Caco-2 (cell line): ENCODE measurements at regions not wholly inside any gene's neighbourhood (a gene's known extent, or its start where the extent isn't known, plus 50 kb on each side); places are given as distances from the start of the nearest gene placed in this dataset.

ENCODE experiments used
- BruUV-seq: library from RNA; stranded (reverse); fragments of 400-500 nt; replicated peaks from 2 replicates; lab custom pipeline; 2021; lab: Mats Ljungman, UMichigan
- CTCF ChIA-PET: fragments of 300-600 bp; sonication (Branson Sonifier 250); formaldehyde crosslinking; loops from one replicate; lab custom pipeline; 2022; ENCODE audit warnings: antibody characterized with exemption; lab: Charles Lee
- POLR2A ChIA-PET: fragments of 300-600 bp; sonication (Branson Sonifier 250); formaldehyde crosslinking; loops from one replicate; lab custom pipeline; 2022; ENCODE audit warnings: antibody characterized with exemption; lab: Charles Lee
- DNase-seq, 2 experiments: peaks; one replicate each; pipeline versions ENCODE4 v3.0.0 to v3.0.0-alpha.2; 2020 to 2022
- H3K27me3 ChIP-seq: replicated peaks from 2 replicates; pipeline ENCODE4 v1.6.0; 2011; ENCODE audit warnings: low read length; ENCODE audit not compliant: control insufficient read depth, insufficient read depth
- H3K36me3 ChIP-seq: 2 replicates; pipeline ENCODE4 v1.5.1; 2011; ENCODE audit warnings: low read length; ENCODE audit not compliant: control insufficient read depth, insufficient read depth
- H3K4me1 ChIP-seq: fragments of 250-450 bp; sonication (Bioruptor Pico); 2 replicates; pipeline ENCODE4 v1.5.1; 2020; ENCODE audit warnings: mild to moderate bottlenecking
- H3K4me3 ChIP-seq: 2 replicates; pipeline ENCODE4 v1.5.1; 2011; ENCODE audit warnings: low read depth, mild to moderate bottlenecking, control low read depth, low read length
- H3K9me3 ChIP-seq: fragments of 250-450 bp; sonication (Bioruptor Pico); 2 replicates; pipeline ENCODE4 v1.5.1; 2020; ENCODE audit warnings: mild to moderate bottlenecking, moderate library complexity
- H3K27ac Mint-ChIP-seq: one replicate; pipeline ENCODE4 v1.8.0; 2022; ENCODE audit warnings: mixed read lengths; ENCODE audit not compliant: unreplicated experiment
- H3K27me3 Mint-ChIP-seq: one replicate; pipeline ENCODE4 v1.8.0; 2022; ENCODE audit warnings: mixed read lengths; ENCODE audit not compliant: insufficient read depth, unreplicated experiment
- H3K36me3 Mint-ChIP-seq: one replicate; pipeline ENCODE4 v1.8.0; 2022; ENCODE audit warnings: mild to moderate bottlenecking, mixed read lengths; ENCODE audit not compliant: insufficient read depth, unreplicated experiment
- H3K4me1 Mint-ChIP-seq: one replicate; pipeline ENCODE4 v1.8.0; 2022; ENCODE audit warnings: low read depth, mixed read lengths; ENCODE audit not compliant: unreplicated experiment
- H3K4me3 Mint-ChIP-seq: one replicate; pipeline ENCODE4 v1.8.0; 2022; ENCODE audit warnings: mild to moderate bottlenecking, moderate library complexity, mixed read lengths; ENCODE audit not compliant: unreplicated experiment
- H3K9me3 Mint-ChIP-seq: one replicate; pipeline ENCODE4 v1.8.0; 2022; ENCODE audit warnings: mixed read lengths; ENCODE audit not compliant: unreplicated experiment
- intact Hi-C: fragments of 100-400 bp; cut with micrococcal nuclease; formaldehyde crosslinking; loops from one replicate; pipeline ENCODE4 v1.10.0; 2022; ENCODE audit not compliant: unreplicated experiment
- TF ChIP-seq, protein P1 (sequence below), 2 experiments: fragments of 200-600 bp in 1 of 2; IDR thresholded peaks; 1 replicate in 1 of 2; 2 replicates in 1 of 2; pipeline versions ENCODE4 v1.5.1 to v1.8.0; 2011 to 2022; ENCODE audit warnings: antibody characterized with exemption in 1 of 2, control low read depth in 1 of 2, inconsistent platforms in 1 of 2, low read depth in 1 of 2, low read length in 1 of 2, mild to moderate bottlenecking in 1 of 2, moderate library complexity in 1 of 2; ENCODE audit not compliant: insufficient read depth in 1 of 2, severe bottlenecking in 1 of 2, unreplicated experiment in 1 of 2

DNA sequence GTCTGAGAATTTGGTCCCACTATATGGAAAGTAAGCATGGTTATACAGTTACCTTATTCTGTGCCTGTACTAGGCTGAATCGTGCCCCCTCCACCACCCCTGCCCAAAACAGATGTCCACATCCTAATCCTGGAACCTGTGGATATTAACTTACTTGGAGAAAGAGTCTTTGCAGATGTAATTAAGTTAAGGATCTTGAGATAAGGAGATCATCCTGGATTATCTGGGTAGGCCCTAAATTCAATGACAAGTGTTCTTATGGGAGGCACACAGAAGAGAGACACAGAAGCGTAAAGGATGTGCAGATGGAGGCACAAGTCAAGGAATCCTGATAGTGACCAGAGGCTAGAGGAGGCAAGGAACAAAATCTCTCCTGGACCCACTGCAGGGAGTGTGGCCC lies 116.7 kb upstream of the MAN1A1 start:
- no peak overlapping the region for H3K4me3 ChIP-seq
- Mint-ChIP-seq H3K27ac (no peak overlapping the region), H3K4me3 (no peak overlapping the region), H3K27me3 (peaks cover 9% of the 10 kb centered on the region), H3K4me1 (no peaks in the 10 kb centered on the region), H3K9me3 (no peaks in the 10 kb centered on the region), H3K36me3 (no peaks in the 10 kb centered on the region)
- ChIA-PET CTCF (no interaction called here), POLR2A (no interaction called here)
- H3K9me3 ChIP-seq: no peaks in the 10 kb centered on the region
- no TSS peak for BruUV-seq
- H3K36me3 ChIP-seq: no peaks in the 10 kb centered on the region
- DNase-seq: no peak
- H3K27me3 ChIP-seq: no peaks in the 10 kb centered on the region; the same call in 1 of the 2 replicates
- TF ChIP-seq, protein P1, sequence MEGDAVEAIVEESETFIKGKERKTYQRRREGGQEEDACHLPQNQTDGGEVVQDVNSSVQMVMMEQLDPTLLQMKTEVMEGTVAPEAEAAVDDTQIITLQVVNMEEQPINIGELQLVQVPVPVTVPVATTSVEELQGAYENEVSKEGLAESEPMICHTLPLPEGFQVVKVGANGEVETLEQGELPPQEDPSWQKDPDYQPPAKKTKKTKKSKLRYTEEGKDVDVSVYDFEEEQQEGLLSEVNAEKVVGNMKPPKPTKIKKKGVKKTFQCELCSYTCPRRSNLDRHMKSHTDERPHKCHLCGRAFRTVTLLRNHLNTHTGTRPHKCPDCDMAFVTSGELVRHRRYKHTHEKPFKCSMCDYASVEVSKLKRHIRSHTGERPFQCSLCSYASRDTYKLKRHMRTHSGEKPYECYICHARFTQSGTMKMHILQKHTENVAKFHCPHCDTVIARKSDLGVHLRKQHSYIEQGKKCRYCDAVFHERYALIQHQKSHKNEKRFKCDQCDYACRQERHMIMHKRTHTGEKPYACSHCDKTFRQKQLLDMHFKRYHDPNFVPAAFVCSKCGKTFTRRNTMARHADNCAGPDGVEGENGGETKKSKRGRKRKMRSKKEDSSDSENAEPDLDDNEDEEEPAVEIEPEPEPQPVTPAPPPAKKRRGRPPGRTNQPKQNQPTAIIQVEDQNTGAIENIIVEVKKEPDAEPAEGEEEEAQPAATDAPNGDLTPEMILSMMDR (IDR thresholded peaks at IDR 0.05; ENCODE audit: insufficient read depth in 1 of 2, low read depth in 1 of 2, low read length in 1 of 2, severe bottlenecking in 1 of 2, unreplicated experiment in 1 of 2): no peak
- no peaks in the 10 kb centered on the region for H3K4me1 ChIP-seq
- intact Hi-C loops: no loop called here

GRCh38 chr6:119463081-119463626 lies 113.6 kb upstream of the MAN1A1 start:
- no peaks in the 10 kb centered on the region for H3K36me3 Mint-ChIP-seq
- Histone ChIP-seq H3K4me3 (no peak overlapping the region), H3K9me3 (no peaks in the 10 kb centered on the region), H3K36me3 (no peaks in the 10 kb centered on the region), H3K4me1 (no peaks in the 10 kb centered on the region), H3K27me3 (no peaks in the 10 kb centered on the region)
- peaks cover 9% of the 10 kb centered on the region for H3K27me3 Mint-ChIP-seq
- H3K4me3 Mint-ChIP-seq: no peak overlapping the region
- BruUV-seq: no TSS peak
- ChIA-PET CTCF (no interaction called here), POLR2A (no interaction called here)
- H3K4me1 Mint-ChIP-seq: no peaks in the 10 kb centered on the region
- peaks cover 11% of the 10 kb centered on the region for H3K9me3 Mint-ChIP-seq
- TF ChIP-seq, protein P1 (IDR thresholded peaks at IDR 0.05; ENCODE audit: insufficient read depth in 1 of 2, low read depth in 1 of 2, low read length in 1 of 2, severe bottlenecking in 1 of 2, unreplicated experiment in 1 of 2): no peak
- no peak for DNase-seq
- H3K27ac Mint-ChIP-seq: no peak overlapping the region
- intact Hi-C loops: no loop called here

GRCh38 chr6:119461187-119461586 lies 111.6 kb upstream of the MAN1A1 start:
- H3K9me3 Mint-ChIP-seq: peaks cover 11% of the 10 kb centered on the region
- no peak overlapping the region for H3K27ac Mint-ChIP-seq
- Histone ChIP-seq H3K36me3 (no peaks in the 10 kb centered on the region), H3K27me3 (no peaks in the 10 kb centered on the region), H3K4me3 (no peak overlapping the region), H3K9me3 (no peaks in the 10 kb centered on the region), H3K4me1 (no peaks in the 10 kb centered on the region)
- H3K4me1 Mint-ChIP-seq: no peaks in the 10 kb centered on the region
- intact Hi-C loops: no loop called here
- no peaks in the 10 kb centered on the region for H3K36me3 Mint-ChIP-seq
- H3K27me3 Mint-ChIP-seq: peaks cover 9% of the 10 kb centered on the region
- no peak overlapping the region for H3K4me3 Mint-ChIP-seq
- TF ChIP-seq, protein P1 (IDR thresholded peaks at IDR 0.05; ENCODE audit: insufficient read depth in 1 of 2, low read depth in 1 of 2, low read length in 1 of 2, severe bottlenecking in 1 of 2, unreplicated experiment in 1 of 2): no peak
- ChIA-PET CTCF (no interaction called here), POLR2A (no interaction called here)
- no TSS peak for BruUV-seq
- no peak for DNase-seq
